ENCODE measurements at regions not wholly inside any gene's neighbourhood (a gene's known extent, or its start where the extent isn't known, plus 50 kb on each side); places are given as distances from the start of the nearest gene placed in this dataset.

DNA sequence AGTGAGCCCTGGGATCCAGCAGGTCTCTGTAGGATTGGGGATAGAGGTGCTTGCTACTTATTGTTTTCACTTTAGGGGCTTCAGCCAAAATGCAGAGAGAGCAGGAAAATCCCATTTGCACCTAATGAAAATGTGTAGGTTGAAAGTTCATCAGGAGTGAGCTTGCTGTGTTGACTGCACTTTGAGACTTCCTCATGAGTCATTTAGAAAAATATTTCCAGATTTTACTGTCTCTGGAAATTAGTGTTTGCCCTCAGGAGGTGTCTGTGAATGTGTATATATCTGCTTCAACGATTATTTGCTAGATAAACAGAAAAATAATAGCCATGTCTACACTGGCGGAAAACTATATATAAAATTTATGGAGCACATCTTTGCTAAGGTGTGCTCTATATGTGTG is 159.3 kb downstream of the CAND1 start:
- DNase-seq = no peak

DNA sequence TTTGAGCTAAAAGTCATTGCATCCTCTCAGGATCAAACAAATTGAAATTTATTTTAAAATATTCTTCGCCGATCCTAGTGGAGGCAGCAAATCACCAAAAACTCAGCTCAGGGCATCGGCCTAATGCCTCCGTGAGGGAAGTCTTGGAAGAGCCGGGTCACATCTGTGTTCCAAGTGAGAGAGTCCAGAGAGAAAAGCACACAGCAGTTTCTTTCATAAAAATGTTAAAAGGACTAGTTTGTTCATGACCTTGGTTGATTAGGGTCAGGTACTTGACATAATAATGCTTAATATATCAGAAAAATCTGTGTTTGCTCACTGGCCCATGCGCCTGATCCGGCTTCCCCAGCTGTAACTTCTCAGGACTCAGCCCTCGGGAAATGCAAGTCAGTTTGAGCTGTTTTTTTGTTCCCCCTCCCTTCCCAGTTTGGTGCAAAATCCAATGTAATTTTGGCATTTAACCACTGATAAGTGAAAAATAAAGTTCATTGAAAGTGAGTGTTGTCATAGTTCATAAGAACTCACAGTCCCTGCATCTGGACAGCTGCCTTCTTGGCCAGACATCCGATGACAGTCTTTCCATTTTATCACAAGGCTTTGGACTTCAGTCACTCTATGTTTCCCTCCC is 161.7 kb downstream of the CAND1 start:
- DNase-seq = no peak

DNA sequence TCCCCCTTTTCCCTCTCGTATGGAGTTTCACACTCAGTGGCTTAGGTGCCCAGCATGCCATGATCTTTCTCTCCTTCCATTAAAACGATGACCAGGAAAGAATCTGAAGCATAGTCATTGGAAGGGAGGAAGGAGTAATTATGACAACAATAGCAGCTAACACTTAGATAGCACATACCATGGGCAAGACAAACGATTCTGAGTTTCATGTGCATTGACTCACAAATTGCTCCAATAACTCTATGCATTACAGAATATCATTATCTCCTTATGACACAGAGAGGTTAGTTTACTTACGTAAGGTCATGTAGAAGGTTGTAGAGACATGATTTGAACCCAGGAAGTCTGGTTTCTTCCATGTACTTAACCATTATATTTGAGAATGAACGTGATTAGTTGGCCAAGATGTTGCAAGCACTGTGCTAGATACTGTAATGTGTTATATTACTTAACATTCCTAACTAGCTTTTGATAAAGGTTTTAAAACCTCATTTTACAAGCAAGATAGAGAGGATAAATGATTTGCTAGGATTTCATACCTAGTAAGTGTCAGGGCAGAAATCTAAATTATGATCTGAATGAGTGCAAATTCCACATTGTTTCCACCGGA is 162.4 kb downstream of the CAND1 start:
- DNase-seq = no peak

GRCh38 chr12:67433385-67434175 is 164.4 kb downstream of the CAND1 start:
- no peak for DNase-seq

- DNase-seq = no peak
Measured at GRCh38 chr12:67434671-67435370, 165.7 kb downstream of the CAND1 start.

GRCh38 chr12:67436230-67436629 is 167.1 kb downstream of the CAND1 start:
- DNase-seq = no peak

GRCh38 chr12:67437011-67437410 is 167.9 kb downstream of the CAND1 start:
- no peak for DNase-seq

- no peak for DNase-seq
Measured at GRCh38 chr12:67439611-67440010, 170.5 kb downstream of the CAND1 start.

GRCh38 chr12:67441736-67442346 is 172.7 kb downstream of the CAND1 start:
- no peak for DNase-seq

DNA sequence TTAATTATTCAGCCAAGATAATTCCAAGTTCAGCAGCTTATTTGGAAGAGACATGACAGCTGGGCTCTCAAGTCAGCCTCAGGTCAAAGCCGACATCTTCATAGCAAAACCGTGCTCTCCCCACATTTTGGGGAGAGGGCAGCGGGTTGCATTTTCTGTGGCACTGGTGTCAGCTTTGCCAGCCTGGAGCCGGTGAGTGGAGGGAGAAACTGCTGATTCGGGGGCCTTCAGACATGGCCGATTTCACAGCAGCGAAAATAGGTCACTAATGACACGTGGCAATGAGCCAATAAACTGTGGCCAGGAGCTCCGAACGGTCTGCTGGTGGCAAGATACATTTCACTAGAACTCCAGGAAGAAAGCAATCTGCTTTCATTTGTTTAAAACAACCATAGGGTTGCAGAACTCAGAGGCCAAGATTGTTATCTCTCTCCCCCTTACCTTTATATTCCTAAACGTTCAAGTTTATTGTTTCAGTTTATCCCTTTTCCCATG is 173.2 kb downstream of the CAND1 start:
- DNase-seq = no peak

GRCh38 chr12:67442896-67443295 is 173.7 kb downstream of the CAND1 start:
- DNase-seq = no peak

- DNase-seq = no peak
Measured at GRCh38 chr12:67444542-67444941, 175.4 kb downstream of the CAND1 start.

GRCh38 chr12:67446716-67447115 is 177.6 kb downstream of the CAND1 start:
- DNase-seq = no peak

DNA sequence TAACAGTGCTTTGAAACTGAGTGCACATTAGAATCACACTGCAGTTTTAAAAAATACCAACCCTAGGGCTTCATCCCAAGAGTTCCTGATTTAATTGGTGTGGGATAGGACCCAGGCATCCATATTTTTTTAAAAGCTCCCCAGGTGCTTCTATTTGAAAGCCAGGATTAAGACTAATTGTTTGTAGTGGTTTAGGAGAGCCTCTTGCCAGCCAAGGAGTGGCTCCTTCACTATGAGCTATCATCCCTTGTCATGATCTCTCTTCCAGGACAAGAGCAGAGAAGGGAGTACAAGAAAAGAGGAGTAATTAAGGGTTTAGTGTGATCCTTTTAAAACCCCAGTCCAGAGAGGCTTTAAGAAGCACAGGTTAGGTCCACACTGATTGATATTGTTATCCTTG is 178.0 kb downstream of the CAND1 start:
- DNase-seq = no peak

GRCh38 chr12:67449591-67450052 is 180.5 kb downstream of the CAND1 start:
- no peak for DNase-seq

- DNase-seq = no peak
Measured at GRCh38 chr12:67450441-67450840, 181.3 kb downstream of the CAND1 start.

DNA sequence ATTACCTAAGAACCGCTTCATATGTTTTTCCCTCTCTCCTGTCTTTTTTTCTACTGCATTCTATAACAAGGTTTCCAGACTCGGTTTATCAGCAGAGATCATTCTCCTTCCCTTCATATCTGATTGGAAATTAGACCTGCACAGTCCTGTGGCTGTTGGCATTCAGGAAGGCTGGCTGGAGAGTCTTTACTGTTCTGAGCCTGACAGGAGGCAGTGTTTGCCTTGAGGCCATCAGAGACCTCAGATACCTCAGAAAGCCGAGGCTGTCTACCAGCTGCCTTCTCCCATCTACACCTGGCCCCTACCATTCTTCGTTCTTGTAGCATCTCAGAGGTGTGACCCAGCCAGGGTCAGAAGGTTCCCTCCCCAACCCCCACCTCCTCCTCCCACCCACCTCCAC is 182.0 kb downstream of the CAND1 start:
- no peak for DNase-seq

DNA sequence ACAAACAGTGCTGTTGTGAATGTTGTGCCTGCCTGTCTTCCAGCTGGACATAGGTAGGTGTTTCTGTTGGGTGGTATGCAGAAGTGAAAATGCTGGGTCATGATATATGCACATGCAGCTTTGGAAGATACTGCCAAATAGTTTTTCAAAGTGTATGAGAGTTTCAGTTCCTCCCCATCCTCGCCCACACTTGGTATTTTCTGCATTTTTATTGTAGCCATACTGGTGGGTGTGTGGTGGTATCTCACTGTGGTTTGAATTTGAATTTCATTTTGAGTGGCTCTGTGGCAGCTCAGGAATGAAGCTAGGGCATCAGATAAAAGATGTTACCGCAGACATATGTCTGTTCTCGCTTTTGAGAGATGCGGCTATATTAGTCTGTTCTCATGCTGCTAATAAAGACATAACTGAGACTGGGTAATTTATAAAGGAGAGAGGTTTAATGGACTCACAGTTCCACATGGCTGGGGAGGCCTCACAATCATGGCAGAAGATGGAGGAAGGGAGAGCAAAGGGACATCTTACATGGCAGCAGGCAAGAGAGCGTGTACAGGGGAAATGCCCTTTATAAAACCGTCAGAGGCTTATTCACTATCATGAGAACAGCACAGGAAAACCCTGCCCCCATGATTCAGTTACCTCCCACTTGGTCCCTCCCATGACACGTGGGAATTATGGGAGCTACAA is 183.1 kb downstream of the CAND1 start:
- no peak for DNase-seq

- DNase-seq = no peak
Measured at GRCh38 chr12:67453191-67453590, 184.0 kb downstream of the CAND1 start.

DNA sequence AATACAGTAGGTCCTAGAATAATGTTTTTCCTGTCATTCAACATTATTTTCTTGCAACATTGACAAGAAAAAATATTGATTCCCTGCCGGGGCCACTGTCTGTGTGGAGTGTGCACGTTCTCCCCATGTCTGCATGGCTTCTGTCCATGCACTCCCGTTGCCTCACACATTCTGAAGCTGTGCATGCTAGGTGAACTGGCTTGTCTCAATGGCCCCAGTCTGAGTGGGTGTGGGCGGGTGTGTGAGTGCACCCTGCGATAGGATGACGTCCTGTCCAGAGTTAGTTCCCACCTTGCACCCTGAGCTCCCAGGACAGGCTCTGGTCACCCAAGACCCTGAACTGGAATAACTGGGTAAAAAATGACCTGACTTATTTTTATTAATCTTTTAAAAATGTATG is 186.1 kb downstream of the CAND1 start:
- DNase-seq = no peak

GRCh38 chr12:67456431-67456901 is 187.3 kb downstream of the CAND1 start:
- no peak for DNase-seq

DNA sequence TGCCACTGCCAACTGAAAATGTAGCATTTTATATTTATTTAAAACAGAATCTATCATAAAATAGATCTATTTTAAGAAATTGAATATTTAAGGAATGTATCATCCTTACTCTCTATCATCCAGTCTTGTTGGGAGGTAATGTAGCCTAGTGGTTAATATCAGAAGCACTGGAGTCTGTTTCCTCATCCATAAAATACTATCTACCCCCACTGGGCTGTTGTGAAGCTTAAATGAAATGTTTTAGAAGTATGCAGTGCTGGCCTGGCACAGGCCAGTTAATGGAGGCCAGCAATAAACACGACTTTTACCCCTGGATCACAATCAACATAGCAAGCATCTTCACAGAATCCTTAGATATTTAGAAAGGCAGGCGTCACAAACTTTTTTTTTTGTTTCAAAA is 188.0 kb downstream of the CAND1 start:
- DNase-seq = no peak

Data from KG1 (cell line).